Chondrocyte (in vitro differentiated cells): ENCODE measurements at regions not wholly inside any gene's neighbourhood (a gene's known extent, or its start where the extent isn't known, plus 50 kb on each side); places are given as distances from the start of the nearest gene placed in this dataset.
A peak's percentile ranks its signal among the peaks of the same experiment; 100 is the strongest.
"Not testable (repeated sequence)": the region's sequence is repeated elsewhere in the genome, so short reads cannot be mapped to it uniquely, and the experiment has no call there.

Experiments used
- DNase-seq: peaks from one replicate; pipeline ENCODE4 v3.0.0; 2021; ENCODE audit warnings: mixed read lengths, low spot score
- H3K27ac Mint-ChIP-seq: one replicate; pipeline ENCODE4 v1.8.0; 2021; ENCODE audit warnings: mild to moderate bottlenecking, moderate library complexity, mixed read lengths; ENCODE audit not compliant: unreplicated experiment
- H3K27me3 Mint-ChIP-seq: 2 replicates; pipeline ENCODE4 v1.8.0; 2021; ENCODE audit warnings: low read depth, mixed read lengths
- H3K36me3 Mint-ChIP-seq: 2 replicates; pipeline ENCODE4 v1.8.0; 2021; ENCODE audit warnings: low read depth, mixed read lengths
- H3K4me1 Mint-ChIP-seq: 2 replicates; pipeline ENCODE4 v1.8.0; 2021; ENCODE audit warnings: low read depth, mild to moderate bottlenecking, mixed read lengths
- H3K4me3 Mint-ChIP-seq: one replicate; pipeline ENCODE4 v1.8.0; 2021; ENCODE audit warnings: mild to moderate bottlenecking, moderate library complexity, mixed read lengths; ENCODE audit not compliant: unreplicated experiment
- H3K9me3 Mint-ChIP-seq: 2 replicates; pipeline ENCODE4 v1.8.0; 2021; ENCODE audit warnings: low read depth, mixed read lengths
- TF ChIP-seq, protein P1 (sequence below): fragments of 200-600 bp; sonication (generic); IDR thresholded peaks from 2 replicates; pipeline ENCODE4 v1.5.0; 2021; ENCODE audit warnings: antibody characterized with exemption, mild to moderate bottlenecking, moderate library complexity

DNA sequence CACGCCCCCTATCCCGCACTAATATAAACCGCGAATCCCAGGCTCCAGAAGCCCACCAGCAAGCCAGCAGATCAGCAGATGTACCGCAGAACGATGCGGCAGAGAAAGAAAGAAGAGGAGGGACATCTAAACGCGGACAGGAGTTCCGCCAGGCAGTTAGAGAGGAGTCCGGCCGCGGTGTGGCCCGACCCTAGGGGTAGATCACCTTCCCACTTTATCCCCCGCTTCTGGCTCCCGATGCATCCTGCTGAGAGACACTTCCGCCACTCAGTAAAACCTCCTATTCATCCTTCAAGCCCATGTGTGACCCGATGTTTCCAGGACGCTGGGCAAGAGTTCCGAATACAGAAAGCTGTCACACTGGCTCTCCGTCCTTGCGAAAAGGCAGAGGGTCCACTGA, 1046.8 kb downstream of the SLITRK5 start:
- Mint-ChIP-seq H3K9me3 (no peaks in the 10 kb centered on the region), H3K27ac (no peak overlapping the region), H3K27me3 (peaks cover 3% of the 10 kb centered on the region), H3K4me3 (no peak overlapping the region), H3K36me3 (no peaks in the 10 kb centered on the region), H3K4me1 (no peaks in the 10 kb centered on the region)
- DNase-seq = peak; percentile 79
- TF ChIP-seq, protein P1, sequence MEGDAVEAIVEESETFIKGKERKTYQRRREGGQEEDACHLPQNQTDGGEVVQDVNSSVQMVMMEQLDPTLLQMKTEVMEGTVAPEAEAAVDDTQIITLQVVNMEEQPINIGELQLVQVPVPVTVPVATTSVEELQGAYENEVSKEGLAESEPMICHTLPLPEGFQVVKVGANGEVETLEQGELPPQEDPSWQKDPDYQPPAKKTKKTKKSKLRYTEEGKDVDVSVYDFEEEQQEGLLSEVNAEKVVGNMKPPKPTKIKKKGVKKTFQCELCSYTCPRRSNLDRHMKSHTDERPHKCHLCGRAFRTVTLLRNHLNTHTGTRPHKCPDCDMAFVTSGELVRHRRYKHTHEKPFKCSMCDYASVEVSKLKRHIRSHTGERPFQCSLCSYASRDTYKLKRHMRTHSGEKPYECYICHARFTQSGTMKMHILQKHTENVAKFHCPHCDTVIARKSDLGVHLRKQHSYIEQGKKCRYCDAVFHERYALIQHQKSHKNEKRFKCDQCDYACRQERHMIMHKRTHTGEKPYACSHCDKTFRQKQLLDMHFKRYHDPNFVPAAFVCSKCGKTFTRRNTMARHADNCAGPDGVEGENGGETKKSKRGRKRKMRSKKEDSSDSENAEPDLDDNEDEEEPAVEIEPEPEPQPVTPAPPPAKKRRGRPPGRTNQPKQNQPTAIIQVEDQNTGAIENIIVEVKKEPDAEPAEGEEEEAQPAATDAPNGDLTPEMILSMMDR = no peak

DNA sequence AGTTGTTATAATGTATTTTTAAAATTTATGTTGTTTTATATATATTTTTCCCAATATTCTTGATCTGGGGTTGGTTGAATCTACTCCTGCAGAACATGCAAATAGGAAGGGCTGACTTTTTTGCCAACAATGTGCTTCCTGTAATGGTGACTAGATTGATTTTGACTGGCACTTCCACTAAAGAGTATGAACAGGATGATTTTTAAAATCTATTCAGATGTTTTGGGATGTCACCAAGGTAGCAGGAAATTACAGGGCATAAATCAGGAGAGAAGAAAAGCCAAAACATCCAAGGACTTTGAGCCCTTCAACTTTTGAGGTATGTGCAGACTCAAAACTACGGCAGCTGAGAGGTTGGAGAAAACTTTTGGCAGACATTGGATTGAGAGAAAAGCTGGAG, 1047.6 kb downstream of the SLITRK5 start:
- Mint-ChIP-seq H3K4me1 (no peaks in the 10 kb centered on the region), H3K9me3 (peaks cover 5% of the 10 kb centered on the region), H3K4me3 (no peak overlapping the region), H3K27ac (no peak overlapping the region), H3K36me3 (no peaks in the 10 kb centered on the region), H3K27me3 (peaks cover 4% of the 10 kb centered on the region)
- TF ChIP-seq, protein P1 = no peak
- no peak for DNase-seq

- peak; percentile 57 for DNase-seq
- Mint-ChIP-seq H3K27me3 (peaks cover 4% of the 10 kb centered on the region), H3K9me3 (peaks cover 5% of the 10 kb centered on the region), H3K27ac (no peak overlapping the region), H3K4me3 (no peak overlapping the region), H3K36me3 (no peaks in the 10 kb centered on the region), H3K4me1 (no peaks in the 10 kb centered on the region)
- TF ChIP-seq, protein P1 = no peak
Observed at GRCh38 chr13:88726075-88726474, 1054.9 kb downstream of the SLITRK5 start.

DNA sequence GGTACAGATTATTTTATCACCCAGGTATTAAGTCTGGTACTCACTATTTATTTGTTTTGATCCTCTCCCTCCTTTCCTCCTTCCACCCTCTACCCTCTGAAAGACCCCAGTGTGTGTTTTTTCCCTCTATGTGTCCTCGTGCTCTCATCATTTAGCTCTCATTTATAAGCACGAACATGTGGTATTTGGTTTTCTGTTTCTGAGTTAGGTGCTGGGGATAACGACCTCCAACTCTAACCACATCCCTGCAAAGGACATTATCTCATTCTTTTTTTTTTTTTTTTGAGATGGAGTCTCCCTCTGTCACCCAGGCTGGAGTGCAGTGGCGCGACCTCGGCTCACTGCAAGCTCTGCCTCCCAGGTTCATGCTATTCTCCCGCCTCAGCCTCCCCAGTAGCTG, 1056.1 kb downstream of the SLITRK5 start:
- not testable (repeated sequence) for H3K9me3 Mint-ChIP-seq, H3K27me3 Mint-ChIP-seq, H3K27ac Mint-ChIP-seq, H3K36me3 Mint-ChIP-seq, H3K4me3 Mint-ChIP-seq, DNase-seq, H3K4me1 Mint-ChIP-seq

DNA sequence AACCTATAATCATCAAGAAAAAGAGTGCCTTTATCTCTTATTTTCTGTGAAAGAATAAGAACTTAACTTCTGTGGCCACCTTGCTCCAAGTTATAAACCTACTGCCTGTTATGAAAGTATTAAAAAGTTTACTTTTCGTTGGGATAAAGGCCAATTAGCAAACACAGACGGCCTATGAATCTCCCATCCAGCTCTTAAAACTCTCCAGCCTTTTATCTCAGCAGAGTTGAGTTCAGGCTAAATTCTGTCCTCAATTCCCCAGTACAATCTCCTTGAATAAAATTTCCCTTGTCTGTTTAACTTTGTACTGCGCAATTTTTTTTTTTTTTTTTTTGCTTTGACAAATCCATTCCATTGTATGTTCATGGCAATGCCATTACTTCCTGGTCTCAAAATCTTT, 1058.4 kb downstream of the SLITRK5 start:
- H3K27me3 Mint-ChIP-seq = no peaks in the 10 kb centered on the region
- H3K27ac Mint-ChIP-seq = no peak overlapping the region
- H3K36me3 Mint-ChIP-seq = no peaks in the 10 kb centered on the region

DNA sequence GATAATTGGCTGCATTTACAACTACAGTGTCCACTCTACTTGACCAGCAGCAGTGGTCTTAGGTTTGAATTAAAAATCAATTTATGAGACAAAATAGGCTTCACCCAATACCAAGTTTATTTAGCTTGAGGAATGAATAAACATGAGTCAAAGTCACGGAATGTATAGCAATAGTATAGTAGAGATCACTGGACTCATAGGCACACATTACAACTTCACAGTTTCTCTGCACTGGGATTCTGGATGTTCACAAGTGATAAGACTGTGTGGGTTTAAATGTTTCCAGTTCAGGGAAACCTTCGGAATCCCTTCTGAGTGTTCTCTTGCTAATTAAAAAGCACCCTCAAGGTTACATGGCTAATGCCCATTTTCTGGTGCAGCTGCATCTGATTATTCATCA, 1064.9 kb downstream of the SLITRK5 start:
- no peaks in the 10 kb centered on the region for H3K36me3 Mint-ChIP-seq
- no peak overlapping the region for H3K27ac Mint-ChIP-seq
- TF ChIP-seq, protein P1 = no peak

More for the DNA sequence above, 1058.4 kb downstream of the SLITRK5 start:
- Mint-ChIP-seq H3K9me3 (no peaks in the 10 kb centered on the region), H3K4me3 (no peak overlapping the region), H3K4me1 (no peaks in the 10 kb centered on the region)
- TF ChIP-seq, protein P1 = no peak
- DNase-seq = no peak

More for the DNA sequence above, 1064.9 kb downstream of the SLITRK5 start:
- no peaks in the 10 kb centered on the region for H3K4me1 Mint-ChIP-seq
- no peak for DNase-seq
- H3K27me3 Mint-ChIP-seq = no peaks in the 10 kb centered on the region
- no peak overlapping the region for H3K4me3 Mint-ChIP-seq
- no peaks in the 10 kb centered on the region for H3K9me3 Mint-ChIP-seq
